ENCODE measurements at regions not wholly inside any gene's neighbourhood (a gene's known extent, or its start where the extent isn't known, plus 50 kb on each side); places are given as distances from the start of the nearest gene placed in this dataset.

GRCh38 chr13:47798906-47799305 lies 202.2 kb downstream of the SUCLA2 start:
- Histone ChIP-seq H3K4me3 (ENCODE audit: low read depth in 1 of 5, low read length in 5 of 5) (no peak overlapping the region), H3K36me3 (ENCODE audit: control insufficient read depth in 5 of 5, insufficient read depth in 5 of 5, low read length in 5 of 5) (no peaks in the 10 kb centered on the region), H3K9ac (ENCODE audit: low read length in 5 of 5) (no peak overlapping the region), H3K27ac (ENCODE audit: low read depth, low read length) (no peak overlapping the region), H3K9me3 (ENCODE audit: control insufficient read depth in 5 of 5, low read length in 5 of 5) (peaks cover 0 to 4% (median 0%) of the 10 kb centered on the region in 5 donors), H3K4me1 (ENCODE audit: control insufficient read depth in 5 of 5, insufficient read depth in 5 of 5, low read length in 5 of 5) (no peaks in the 10 kb centered on the region), H3K27me3 (ENCODE audit: control insufficient read depth in 5 of 5, insufficient read depth in 4 of 5, low read length in 5 of 5) (no peaks in the 10 kb centered on the region)

DNA sequence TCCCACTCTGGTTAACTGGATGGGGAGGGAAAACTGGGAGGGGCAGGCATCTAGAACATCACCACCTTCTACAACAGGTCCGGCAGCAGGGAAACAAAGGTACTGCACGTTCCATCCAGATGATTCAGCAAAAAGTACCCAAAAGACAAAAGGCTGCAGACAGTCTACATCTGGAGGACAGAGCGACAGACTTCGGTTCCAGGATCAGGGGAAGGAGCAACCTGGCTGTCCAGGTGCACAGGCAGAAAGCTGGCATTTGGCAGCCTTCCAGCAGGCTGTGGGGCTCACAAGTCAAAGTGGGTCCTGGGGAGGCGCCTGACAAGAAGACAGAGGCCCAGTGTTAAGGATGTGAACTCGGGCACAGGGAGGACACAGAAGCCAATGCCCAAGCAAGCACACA lies 202.9 kb downstream of the SUCLA2 start:
- no peaks in the 10 kb centered on the region for H3K36me3 ChIP-seq (ENCODE audit: control insufficient read depth in 5 of 5, insufficient read depth in 5 of 5, low read length in 5 of 5)
- H3K9ac ChIP-seq (ENCODE audit: low read length in 5 of 5) = no peak overlapping the region
- H3K27ac ChIP-seq (ENCODE audit: low read depth, low read length) = no peak overlapping the region
- no peak overlapping the region for H3K4me3 ChIP-seq (ENCODE audit: low read depth in 1 of 5, low read length in 5 of 5)
- H3K27me3 ChIP-seq (ENCODE audit: control insufficient read depth in 5 of 5, insufficient read depth in 4 of 5, low read length in 5 of 5) = no peaks in the 10 kb centered on the region
- no peaks in the 10 kb centered on the region for H3K4me1 ChIP-seq (ENCODE audit: control insufficient read depth in 5 of 5, insufficient read depth in 5 of 5, low read length in 5 of 5)
- H3K9me3 ChIP-seq (ENCODE audit: control insufficient read depth in 5 of 5, low read length in 5 of 5) = peaks cover 0 to 4% (median 0%) of the 10 kb centered on the region in 5 donors

- H3K4me1 ChIP-seq (ENCODE audit: control insufficient read depth in 5 of 5, insufficient read depth in 5 of 5, low read length in 5 of 5) = no peaks in the 10 kb centered on the region
- H3K27ac ChIP-seq (ENCODE audit: low read depth, low read length) = no peak overlapping the region
- no peak overlapping the region for H3K9ac ChIP-seq (ENCODE audit: low read length in 5 of 5)
- peaks cover 0 to 4% (median 0%) of the 10 kb centered on the region in 5 donors for H3K9me3 ChIP-seq (ENCODE audit: control insufficient read depth in 5 of 5, low read length in 5 of 5)
- H3K36me3 ChIP-seq (ENCODE audit: control insufficient read depth in 5 of 5, insufficient read depth in 5 of 5, low read length in 5 of 5) = no peaks in the 10 kb centered on the region
- no peak overlapping the region for H3K4me3 ChIP-seq (ENCODE audit: low read depth in 1 of 5, low read length in 5 of 5)
- H3K27me3 ChIP-seq (ENCODE audit: control insufficient read depth in 5 of 5, insufficient read depth in 4 of 5, low read length in 5 of 5) = no peaks in the 10 kb centered on the region
These were observed 204.3 kb downstream of the SUCLA2 start for GRCh38 chr13:47796816-47797215.

DNA sequence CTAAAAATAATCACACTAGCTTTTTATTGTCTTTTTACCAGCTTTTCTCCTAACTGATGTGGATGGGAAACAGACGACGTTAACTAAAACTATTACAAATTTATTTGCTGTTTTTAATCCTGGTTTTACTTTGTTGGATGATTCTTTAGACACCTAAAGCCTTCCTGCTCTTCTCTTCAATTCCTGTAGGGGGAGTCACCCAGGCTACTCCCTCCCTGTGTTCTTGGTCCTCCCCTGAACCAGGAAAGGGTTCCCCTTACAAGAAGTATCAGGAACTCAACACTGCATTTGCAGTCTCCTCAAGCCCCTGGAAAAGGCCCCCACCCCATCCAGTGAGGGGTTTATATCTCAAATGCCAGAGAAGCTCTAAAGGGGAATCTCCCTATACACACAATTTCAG lies 206.1 kb downstream of the SUCLA2 start:
- H3K4me1 ChIP-seq (ENCODE audit: control insufficient read depth in 5 of 5, insufficient read depth in 5 of 5, low read length in 5 of 5) = no peaks in the 10 kb centered on the region
- H3K9ac ChIP-seq (ENCODE audit: low read length in 5 of 5) = no peak overlapping the region
- H3K9me3 ChIP-seq (ENCODE audit: control insufficient read depth in 5 of 5, low read length in 5 of 5) = peaks cover 0 to 9% (median 0%) of the 10 kb centered on the region in 5 donors

GRCh38 chr13:47790755-47791154 lies 210.3 kb downstream of the SUCLA2 start:
- Histone ChIP-seq H3K27ac (ENCODE audit: low read depth, low read length) (no peak overlapping the region), H3K9me3 (ENCODE audit: control insufficient read depth in 5 of 5, low read length in 5 of 5) (peaks cover 0 to 9% (median 0%) of the 10 kb centered on the region in 5 donors), H3K36me3 (ENCODE audit: control insufficient read depth in 5 of 5, insufficient read depth in 5 of 5, low read length in 5 of 5) (no peaks in the 10 kb centered on the region), H3K9ac (ENCODE audit: low read length in 5 of 5) (no peak overlapping the region), H3K4me1 (ENCODE audit: control insufficient read depth in 5 of 5, insufficient read depth in 5 of 5, low read length in 5 of 5) (no peaks in the 10 kb centered on the region), H3K4me3 (ENCODE audit: low read depth in 1 of 5, low read length in 5 of 5) (no peak overlapping the region), H3K27me3 (ENCODE audit: control insufficient read depth in 5 of 5, insufficient read depth in 4 of 5, low read length in 5 of 5) (no peaks in the 10 kb centered on the region)

More for the DNA sequence above, 206.1 kb downstream of the SUCLA2 start:
- H3K27me3 ChIP-seq (ENCODE audit: control insufficient read depth in 5 of 5, insufficient read depth in 4 of 5, low read length in 5 of 5) = no peaks in the 10 kb centered on the region
- no peak overlapping the region for H3K27ac ChIP-seq (ENCODE audit: low read depth, low read length)
- H3K36me3 ChIP-seq (ENCODE audit: control insufficient read depth in 5 of 5, insufficient read depth in 5 of 5, low read length in 5 of 5) = no peaks in the 10 kb centered on the region
- no peak overlapping the region for H3K4me3 ChIP-seq (ENCODE audit: low read depth in 1 of 5, low read length in 5 of 5)

DNA sequence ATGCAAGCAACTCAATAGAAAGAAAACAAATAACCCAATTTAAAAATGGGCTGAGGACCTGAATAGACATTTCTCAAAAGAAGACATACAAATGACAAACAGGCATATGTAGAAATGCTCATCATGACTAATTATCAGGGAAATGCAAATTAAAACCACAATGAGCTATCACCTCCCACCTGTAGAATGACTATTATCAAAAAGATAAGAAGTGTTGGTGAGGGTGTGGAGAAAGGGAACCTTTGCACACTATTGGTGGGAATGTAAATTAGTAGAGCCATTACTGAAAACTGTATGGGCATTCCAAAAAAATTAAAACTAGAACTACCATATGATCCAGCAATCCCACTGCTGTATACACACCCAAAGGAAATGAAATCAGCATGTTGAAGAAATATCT lies 212.2 kb downstream of the SUCLA2 start:
- Histone ChIP-seq H3K9me3 (ENCODE audit: control insufficient read depth in 5 of 5, low read length in 5 of 5) (peaks cover 0 to 9% (median 0%) of the 10 kb centered on the region in 5 donors), H3K4me3 (ENCODE audit: low read depth in 1 of 5, low read length in 5 of 5) (no peak overlapping the region), H3K27me3 (ENCODE audit: control insufficient read depth in 5 of 5, insufficient read depth in 4 of 5, low read length in 5 of 5) (no peaks in the 10 kb centered on the region), H3K9ac (ENCODE audit: low read length in 5 of 5) (no peak overlapping the region), H3K36me3 (ENCODE audit: control insufficient read depth in 5 of 5, insufficient read depth in 5 of 5, low read length in 5 of 5) (no peaks in the 10 kb centered on the region), H3K4me1 (ENCODE audit: control insufficient read depth in 5 of 5, insufficient read depth in 5 of 5, low read length in 5 of 5) (no peaks in the 10 kb centered on the region), H3K27ac (ENCODE audit: low read depth, low read length) (no peak overlapping the region)

DNA sequence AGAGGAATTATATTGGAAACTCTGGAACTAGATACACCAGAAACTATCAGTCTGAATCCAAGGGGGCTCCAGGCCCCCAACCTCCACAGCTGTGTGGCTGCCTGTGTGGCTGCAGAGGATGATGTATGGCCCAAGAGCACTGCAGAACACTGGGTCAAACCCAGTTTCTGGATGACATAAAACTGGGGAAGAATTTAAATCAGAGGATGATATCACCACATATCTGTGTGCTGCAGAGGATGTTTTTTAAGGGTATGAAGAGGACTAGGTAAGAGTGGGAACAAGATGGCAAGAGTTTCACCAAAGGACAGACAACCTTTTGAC lies 226.4 kb downstream of the SUCLA2 start:
- no peaks in the 10 kb centered on the region for H3K27me3 ChIP-seq (ENCODE audit: control insufficient read depth in 5 of 5, insufficient read depth in 4 of 5, low read length in 5 of 5)
- no peak overlapping the region for H3K9ac ChIP-seq (ENCODE audit: low read length in 5 of 5)
- no peaks in the 10 kb centered on the region for H3K36me3 ChIP-seq (ENCODE audit: control insufficient read depth in 5 of 5, insufficient read depth in 5 of 5, low read length in 5 of 5)
- no peak overlapping the region for H3K4me3 ChIP-seq (ENCODE audit: low read depth in 1 of 5, low read length in 5 of 5)
- H3K27ac ChIP-seq (ENCODE audit: low read depth, low read length) = no peak overlapping the region
- peaks cover 0 to 3% (median 0%) of the 10 kb centered on the region in 5 donors for H3K4me1 ChIP-seq (ENCODE audit: control insufficient read depth in 5 of 5, insufficient read depth in 5 of 5, low read length in 5 of 5)
- no peaks in the 10 kb centered on the region for H3K9me3 ChIP-seq (ENCODE audit: control insufficient read depth in 5 of 5, low read length in 5 of 5)

DNA sequence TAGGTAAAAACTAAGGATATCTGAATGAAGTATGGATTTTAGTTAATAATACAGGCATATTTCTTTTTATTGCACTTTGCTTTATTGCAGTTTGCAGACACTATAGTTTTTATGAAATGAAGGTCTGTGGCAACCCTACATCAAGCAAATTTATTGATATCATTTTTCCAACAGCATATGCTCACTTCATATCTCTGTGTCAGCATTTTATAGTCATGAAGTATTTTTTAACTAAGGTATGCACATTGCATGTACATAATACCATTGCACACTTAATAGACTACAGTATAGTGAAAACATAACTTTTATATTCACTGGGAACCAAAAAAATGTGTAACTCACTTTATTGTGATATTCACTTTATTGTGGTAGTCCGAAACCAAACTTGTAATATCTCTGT lies 236.3 kb downstream of the SUCLA2 start:
- Histone ChIP-seq H3K27me3 (ENCODE audit: control insufficient read depth in 5 of 5, insufficient read depth in 4 of 5, low read length in 5 of 5) (no peaks in the 10 kb centered on the region), H3K4me1 (ENCODE audit: control insufficient read depth in 5 of 5, insufficient read depth in 5 of 5, low read length in 5 of 5) (no peaks in the 10 kb centered on the region), H3K9ac (ENCODE audit: low read length in 5 of 5) (no peak overlapping the region), H3K27ac (ENCODE audit: low read depth, low read length) (no peak overlapping the region), H3K9me3 (ENCODE audit: control insufficient read depth in 5 of 5, low read length in 5 of 5) (peaks cover 0 to 8% (median 2%) of the 10 kb centered on the region in 5 donors), H3K4me3 (ENCODE audit: low read depth in 1 of 5, low read length in 5 of 5) (no peak overlapping the region), H3K36me3 (ENCODE audit: control insufficient read depth in 5 of 5, insufficient read depth in 5 of 5, low read length in 5 of 5) (no peaks in the 10 kb centered on the region)

DNA sequence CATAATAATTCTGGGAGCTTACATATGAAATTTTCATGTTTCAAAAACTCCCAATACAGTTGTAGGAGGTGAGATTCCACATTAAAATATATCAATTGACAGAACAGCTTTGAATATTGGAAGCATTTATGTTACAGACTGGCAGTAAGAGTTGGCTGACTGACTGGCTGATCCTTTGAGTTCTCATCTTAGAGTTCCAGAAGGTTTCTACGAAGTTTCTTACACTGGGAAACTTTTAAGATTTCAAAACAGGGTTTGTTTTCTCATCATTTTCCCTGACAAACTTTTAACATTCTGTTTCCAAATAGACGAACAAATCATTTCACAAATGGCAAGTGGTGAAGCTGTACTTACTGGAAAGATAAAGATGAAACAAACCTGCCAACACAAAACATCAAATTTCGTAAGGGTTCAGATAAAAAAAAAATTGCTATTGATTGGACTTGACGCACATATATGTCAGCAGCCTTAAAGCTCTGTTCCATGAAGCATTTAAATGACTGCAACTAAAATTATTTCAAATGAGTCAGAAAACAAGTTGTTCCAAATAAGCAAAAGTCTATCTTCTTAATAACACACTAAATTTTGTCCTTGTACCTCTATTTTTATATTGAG lies 243.5 kb downstream of the SUCLA2 start:
- H3K27me3 ChIP-seq (ENCODE audit: control insufficient read depth in 5 of 5, insufficient read depth in 4 of 5, low read length in 5 of 5) = no peaks in the 10 kb centered on the region
- H3K36me3 ChIP-seq (ENCODE audit: control insufficient read depth in 5 of 5, insufficient read depth in 5 of 5, low read length in 5 of 5) = no peaks in the 10 kb centered on the region
- H3K4me3 ChIP-seq (ENCODE audit: low read depth in 1 of 5, low read length in 5 of 5) = no peak overlapping the region

DNA sequence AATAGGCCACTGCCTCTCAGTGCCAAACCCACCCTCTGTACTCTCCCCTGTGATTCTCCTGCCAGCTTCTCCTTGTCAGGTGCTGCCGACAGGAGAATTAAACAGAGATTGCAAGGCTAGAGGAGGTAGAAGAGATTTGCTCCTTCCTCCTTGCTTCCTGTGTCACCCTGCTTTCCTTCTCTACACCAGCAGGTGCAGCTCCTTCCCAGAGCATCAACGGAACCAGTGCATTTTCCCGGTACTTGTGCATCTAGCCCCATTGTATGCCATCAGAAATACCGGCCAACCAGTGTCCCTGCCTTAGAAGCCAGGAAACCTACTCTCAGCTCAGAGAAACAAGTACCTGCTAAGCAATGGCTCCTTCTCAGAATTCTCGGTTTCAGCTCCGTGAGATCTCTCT lies 253.2 kb downstream of the SUCLA2 start:
- H3K4me1 ChIP-seq (ENCODE audit: control insufficient read depth in 5 of 5, insufficient read depth in 5 of 5, low read length in 5 of 5) = no peaks in the 10 kb centered on the region
- no peak overlapping the region for H3K9ac ChIP-seq (ENCODE audit: low read length in 5 of 5)
- no peaks in the 10 kb centered on the region for H3K27me3 ChIP-seq (ENCODE audit: control insufficient read depth in 5 of 5, insufficient read depth in 4 of 5, low read length in 5 of 5)
- no peak overlapping the region for H3K4me3 ChIP-seq (ENCODE audit: low read depth in 1 of 5, low read length in 5 of 5)
- no peaks in the 10 kb centered on the region for H3K9me3 ChIP-seq (ENCODE audit: control insufficient read depth in 5 of 5, low read length in 5 of 5)
- no peaks in the 10 kb centered on the region for H3K36me3 ChIP-seq (ENCODE audit: control insufficient read depth in 5 of 5, insufficient read depth in 5 of 5, low read length in 5 of 5)
- H3K27ac ChIP-seq (ENCODE audit: low read depth, low read length) = no peak overlapping the region

More for the DNA sequence above, 243.5 kb downstream of the SUCLA2 start:
- Histone ChIP-seq H3K27ac (ENCODE audit: low read depth, low read length) (no peak overlapping the region), H3K9me3 (ENCODE audit: control insufficient read depth in 5 of 5, low read length in 5 of 5) (no peaks in the 10 kb centered on the region), H3K4me1 (ENCODE audit: control insufficient read depth in 5 of 5, insufficient read depth in 5 of 5, low read length in 5 of 5) (no peaks in the 10 kb centered on the region), H3K9ac (ENCODE audit: low read length in 5 of 5) (no peak overlapping the region)

Data from subcutaneous abdominal adipose tissue (tissue), 5 donors.